Spleen (tissue), 11 donors: ENCODE measurements at regions not wholly inside any gene's neighbourhood (a gene's known extent, or its start where the extent isn't known, plus 50 kb on each side); places are given as distances from the start of the nearest gene placed in this dataset.

ENCODE experiments used
- DNase-seq: peaks from one replicate; pipeline ENCODE4 v3.0.0-alpha.2; 2020
- H3K27ac ChIP-seq, 8 donors: fragments of 200-600 bp; sonication (generic) in 7 of 8; 1 replicate in 4 of 8; 2 replicates in 4 of 8; pipeline versions ENCODE4 v1.5.0 to v1.8.0; 2016 to 2021; ENCODE audit warnings: inconsistent platforms in 4 of 8, mild to moderate bottlenecking in 4 of 8, moderate library complexity in 1 of 8
- H3K27me3 ChIP-seq, 7 donors: fragments of 200-600 bp; sonication (generic) in 6 of 7; replicated peaks in 1 of 7; 1 replicate in 4 of 7; 2 replicates in 3 of 7; pipeline versions ENCODE4 v1.5.0 to v1.8.0; 2016 to 2021; ENCODE audit warnings: inconsistent platforms in 3 of 7, mild to moderate bottlenecking in 1 of 7
- H3K36me3 ChIP-seq, 6 donors: fragments of 200-600 bp; sonication (generic) in 5 of 6; 1 replicate in 4 of 6; 2 replicates in 2 of 6; pipeline versions ENCODE4 v1.5.0 to v1.8.0; 2016 to 2021; ENCODE audit warnings: inconsistent platforms in 2 of 6
- H3K4me1 ChIP-seq, 6 donors: fragments of 200-600 bp; sonication (generic) in 5 of 6; 1 replicate in 3 of 6; 2 replicates in 3 of 6; pipeline versions ENCODE4 v1.5.0 to v1.8.0; 2016 to 2021; ENCODE audit warnings: inconsistent platforms in 3 of 6
- H3K4me3 ChIP-seq, 8 donors: fragments of 200-600 bp; sonication (generic) in 7 of 8; 1 replicate in 4 of 8; 2 replicates in 4 of 8; pipeline versions ENCODE4 v1.5.0 to v1.8.0; 2016 to 2021; ENCODE audit warnings: inconsistent platforms in 4 of 8, mild to moderate bottlenecking in 4 of 8, moderate library complexity in 2 of 8
- H3K9me3 ChIP-seq, 8 donors: fragments of 200-600 bp; sonication (generic) in 7 of 8; 1 replicate in 4 of 8; 2 replicates in 4 of 8; pipeline versions ENCODE4 v1.5.0 to v1.8.0; 2016 to 2021; ENCODE audit warnings: inconsistent platforms in 4 of 8
- CTCF ChIP-seq, 11 experiments: fragments of 200-600 bp in 7 of 11; fragments of 450-650 bp in 4 of 11; sonication (generic) in 4 of 11; IDR thresholded peaks in 8 of 11; conservative IDR thresholded peaks in 3 of 11; 1 replicate in 7 of 11; 2 replicates in 4 of 11; pipeline versions ENCODE4 v1.4.0 to v1.8.0; 2016 to 2021; ENCODE audit warnings: antibody characterized with exemption in 11 of 11, inconsistent platforms in 4 of 11, mild to moderate bottlenecking in 1 of 11
- POLR2A ChIP-seq, 3 donors: fragments of 450-650 bp; IDR thresholded peaks; one replicate each; pipeline ENCODE4 v1.5.1; 2017; ENCODE audit warnings: antibody characterized with exemption in 3 of 3, mild to moderate bottlenecking in 1 of 3
- POLR2AphosphoS5 ChIP-seq, 3 donors: sonication (generic); formaldehyde crosslinking; IDR thresholded peaks; one replicate each; pipeline ENCODE4 v1.5.1; 2017; ENCODE audit warnings: antibody characterized with exemption in 3 of 3
- WGBS, 5 donors: extraction: QIAGEN DNeasy Blood & Tissue Kit in 3 of 5; methylation state at CpG; one replicate each; pipeline versions ENCODE4 v1.1.5 to v1.1.7; 2013 to 2018; 5-methylcytosine and 5-hydroxymethylcytosine counted together
- intact Hi-C: fragments of 100-400 bp; cut with DNase I; formaldehyde crosslinking; loops from one replicate; pipeline ENCODE4 v1.15.0; 2023; ENCODE audit warnings: low total_unique reads
- donor health status: healthy with polysubstance abuse.
- donor health status: DM: no; HTN: no; CAD: no; lungs with moderate emphysema.
- donor health status: DM: no; HTN: no; CAD: no.
- donor health status: Bipolar disorder and iron deficiency.
- donor health status: healthy.
- donor health status: DM: no; HTN: no; CAD: no.
- donor health status: DM: yes; HTN: yes; CAD: no.

DNA sequence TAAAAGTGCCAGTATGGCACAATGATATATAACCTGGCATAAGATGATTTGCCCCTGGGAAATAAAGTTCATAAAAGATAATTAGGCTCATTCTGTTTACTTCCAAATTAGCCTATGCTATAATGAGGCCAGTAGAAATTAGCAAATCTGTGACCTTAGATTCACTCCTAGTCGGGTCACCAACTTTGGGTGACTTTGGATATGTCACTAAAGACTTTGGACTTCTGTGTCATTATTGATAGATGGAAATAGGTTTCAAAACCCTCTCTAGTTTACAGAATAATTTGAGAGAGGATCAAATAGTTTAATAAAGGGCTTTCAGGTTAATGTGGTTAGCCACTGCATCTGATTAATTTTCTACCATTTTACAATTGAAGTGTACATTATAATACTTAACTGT is 1869.3 kb upstream of the FLRT2 start:
- H3K4me3 ChIP-seq = no peak overlapping the region
- intact Hi-C loops = no loop called here
- H3K9me3 ChIP-seq = peaks cover 0 to 3% (median 0%) of the 10 kb centered on the region in 8 donors
- H3K27ac ChIP-seq = no peak overlapping the region
- H3K4me1 ChIP-seq = no peaks in the 10 kb centered on the region
- H3K36me3 ChIP-seq = no peaks in the 10 kb centered on the region
- no peaks in the 10 kb centered on the region for H3K27me3 ChIP-seq
- no peak for DNase-seq
- WGBS, 5 donors = 66 to 85% (median 79%) methylated on average over 1 of the region's 1 CpG
- TF ChIP-seq POLR2A (IDR thresholded peaks at IDR 0.05) = no peak
- TF ChIP-seq POLR2AphosphoS5 (IDR thresholded peaks at IDR 0.05) = no peak
- no peak for TF ChIP-seq CTCF (IDR thresholded peaks at IDR 0.05 in 8 of 11, conservative IDR thresholded peaks at IDR 0.05 in 3 of 11)

GRCh38 chr14:83664389-83664788 is 1865.6 kb upstream of the FLRT2 start:
- Histone ChIP-seq H3K9me3 (peaks cover 0 to 21% (median 9%) of the 10 kb centered on the region in 8 donors), H3K4me1 (no peaks in the 10 kb centered on the region), H3K27ac (no peak overlapping the region), H3K36me3 (no peaks in the 10 kb centered on the region), H3K27me3 (no peaks in the 10 kb centered on the region), H3K4me3 (no peak overlapping the region)
- TF ChIP-seq POLR2AphosphoS5 (IDR thresholded peaks at IDR 0.05) (no peak), CTCF (IDR thresholded peaks at IDR 0.05 in 8 of 11, conservative IDR thresholded peaks at IDR 0.05 in 3 of 11) (no peak)
- no peak for DNase-seq
- intact Hi-C loops = no loop called here

- 90 to 100% (median 91%) methylated on average over 1 of the region's 1 CpG for WGBS, 5 donors
Measured at GRCh38 chr14:83689265-83689664, 1840.7 kb upstream of the FLRT2 start.

GRCh38 chr14:83697099-83697498 is 1832.8 kb upstream of the FLRT2 start:
- no peak for DNase-seq
- H3K36me3 ChIP-seq = no peaks in the 10 kb centered on the region
- no peaks in the 10 kb centered on the region for H3K27me3 ChIP-seq
- H3K9me3 ChIP-seq = peaks cover 0 to 4% (median 0%) of the 10 kb centered on the region in 8 donors
- intact Hi-C loops = no loop called here
- no peak overlapping the region for H3K4me3 ChIP-seq
- H3K4me1 ChIP-seq = no peaks in the 10 kb centered on the region
- H3K27ac ChIP-seq = no peak overlapping the region
- TF ChIP-seq CTCF (IDR thresholded peaks at IDR 0.05 in 8 of 11, conservative IDR thresholded peaks at IDR 0.05 in 3 of 11) = no peak
- TF ChIP-seq POLR2AphosphoS5 (IDR thresholded peaks at IDR 0.05) = no peak
- no peak for TF ChIP-seq POLR2A (IDR thresholded peaks at IDR 0.05)

More at GRCh38 chr14:83689265-83689664, 1840.7 kb upstream of the FLRT2 start:
- no peak overlapping the region for H3K4me3 ChIP-seq
- peaks cover 0 to 38% (median 27%) of the 10 kb centered on the region in 8 donors for H3K9me3 ChIP-seq
- H3K27me3 ChIP-seq = no peaks in the 10 kb centered on the region
- no peaks in the 10 kb centered on the region for H3K4me1 ChIP-seq
- TF ChIP-seq POLR2AphosphoS5 (IDR thresholded peaks at IDR 0.05) (no peak), CTCF (IDR thresholded peaks at IDR 0.05 in 8 of 11, conservative IDR thresholded peaks at IDR 0.05 in 3 of 11) (no peak), POLR2A (IDR thresholded peaks at IDR 0.05) (no peak)
- H3K27ac ChIP-seq = no peak overlapping the region
- no peak for DNase-seq
- intact Hi-C loops = no loop called here
- H3K36me3 ChIP-seq = no peaks in the 10 kb centered on the region
